Smooth muscle cell (in vitro differentiated cells): ENCODE measurements at regions not wholly inside any gene's neighbourhood (a gene's known extent, or its start where the extent isn't known, plus 50 kb on each side); places are given as distances from the start of the nearest gene placed in this dataset.

Experiments used
- DNase-seq: peaks from one replicate; lab custom pipeline; 2025; ENCODE audit not compliant: unreplicated experiment; lab: John Stamatoyannopoulos, UW
- H2AFZ ChIP-seq: fragments of 200-600 bp; sonication (generic); 2 replicates; pipeline ENCODE4 v1.6.0; 2016; ENCODE audit warnings: antibody characterized with exemption, low read depth, mild to moderate bottlenecking
- H3F3A ChIP-seq: fragments of 200-600 bp; sonication (generic); 2 replicates; pipeline ENCODE4 v1.6.0; 2017; ENCODE audit warnings: antibody characterized with exemption, low read depth
- H3K27ac ChIP-seq: fragments of 200-600 bp; sonication (generic); 2 replicates; pipeline ENCODE4 v1.5.1; 2016; ENCODE audit warnings: low read depth, mild to moderate bottlenecking
- H3K27me3 ChIP-seq: fragments of 200-600 bp; sonication (generic); 2 replicates; pipeline ENCODE4 v1.6.1; 2016; ENCODE audit warnings: low read depth, mild to moderate bottlenecking
- H3K36me3 ChIP-seq: fragments of 200-600 bp; sonication (generic); 2 replicates; pipeline ENCODE4 v1.5.1; 2016; ENCODE audit warnings: low read depth
- H3K4me1 ChIP-seq: fragments of 200-600 bp; sonication (generic); 2 replicates; pipeline ENCODE4 v1.5.1; 2016; ENCODE audit warnings: low read depth
- H3K4me2 ChIP-seq: fragments of 200-600 bp; sonication (generic); 2 replicates; pipeline ENCODE4 v1.6.0; 2016; ENCODE audit warnings: mild to moderate bottlenecking
- H3K4me3 ChIP-seq: fragments of 200-600 bp; sonication (generic); 2 replicates; pipeline ENCODE4 v1.5.1; 2016; ENCODE audit warnings: mild to moderate bottlenecking
- H3K79me2 ChIP-seq: fragments of 200-600 bp; sonication (generic); 2 replicates; pipeline ENCODE4 v1.6.0; 2016; ENCODE audit warnings: low read depth, mild to moderate bottlenecking
- H3K9ac ChIP-seq: fragments of 200-600 bp; sonication (generic); 2 replicates; pipeline ENCODE4 v1.6.0; 2016; ENCODE audit warnings: low read depth
- H3K9me3 ChIP-seq: fragments of 200-600 bp; sonication (generic); replicated peaks from 2 replicates; pipeline ENCODE4 v1.5.1; 2016; ENCODE audit warnings: low read depth
- H4K20me1 ChIP-seq: fragments of 200-600 bp; sonication (generic); 2 replicates; pipeline ENCODE4 v1.6.0; 2016; ENCODE audit warnings: low read depth
- WGBS: methylation state at CpG from one replicate; pipeline ENCODE4 v1.1.7; 2016; ENCODE audit warnings: low lambda C conversion rate; 5-methylcytosine and 5-hydroxymethylcytosine counted together
- TF ChIP-seq, protein P1 (sequence below): fragments of 200-600 bp; sonication (generic); IDR thresholded peaks from 2 replicates; pipeline ENCODE4 v1.5.1; 2017; ENCODE audit warnings: borderline replicate concordance, mild to moderate bottlenecking, antibody characterized with exemption; ENCODE audit not compliant: insufficient read depth, poor library complexity, severe bottlenecking

DNA sequence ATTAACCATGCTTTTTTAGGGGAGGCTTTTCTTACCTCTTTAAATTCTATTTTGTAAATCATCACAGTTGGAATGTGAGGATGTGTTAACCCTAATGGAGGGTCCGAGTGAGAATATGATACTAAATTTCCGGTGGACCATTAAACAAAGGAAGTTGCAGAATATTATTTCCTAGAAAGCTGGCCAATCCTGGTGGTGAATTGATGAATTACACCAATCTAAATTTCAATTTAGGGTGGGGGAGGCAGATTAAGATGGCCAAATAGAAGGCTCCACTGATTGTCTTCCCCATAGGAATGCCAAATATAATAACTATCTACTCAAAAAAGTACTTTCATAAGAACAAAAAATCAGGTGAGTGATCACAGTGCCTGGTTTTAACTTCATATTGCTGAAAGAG, 1045.6 kb downstream of the GLUD2 start:
- Histone ChIP-seq H4K20me1 (no peaks in the 10 kb centered on the region), H3K27ac (no peak overlapping the region), H3F3A (no peaks in the 10 kb centered on the region), H3K79me2 (no peaks in the 10 kb centered on the region), H3K9me3 (no peaks in the 10 kb centered on the region), H3K9ac (no peak overlapping the region), H2AFZ (no peak overlapping the region), H3K27me3 (no peaks in the 10 kb centered on the region), H3K36me3 (no peaks in the 10 kb centered on the region), H3K4me2 (no peak overlapping the region), H3K4me3 (no peak overlapping the region), H3K4me1 (no peaks in the 10 kb centered on the region)
- TF ChIP-seq, protein P1, sequence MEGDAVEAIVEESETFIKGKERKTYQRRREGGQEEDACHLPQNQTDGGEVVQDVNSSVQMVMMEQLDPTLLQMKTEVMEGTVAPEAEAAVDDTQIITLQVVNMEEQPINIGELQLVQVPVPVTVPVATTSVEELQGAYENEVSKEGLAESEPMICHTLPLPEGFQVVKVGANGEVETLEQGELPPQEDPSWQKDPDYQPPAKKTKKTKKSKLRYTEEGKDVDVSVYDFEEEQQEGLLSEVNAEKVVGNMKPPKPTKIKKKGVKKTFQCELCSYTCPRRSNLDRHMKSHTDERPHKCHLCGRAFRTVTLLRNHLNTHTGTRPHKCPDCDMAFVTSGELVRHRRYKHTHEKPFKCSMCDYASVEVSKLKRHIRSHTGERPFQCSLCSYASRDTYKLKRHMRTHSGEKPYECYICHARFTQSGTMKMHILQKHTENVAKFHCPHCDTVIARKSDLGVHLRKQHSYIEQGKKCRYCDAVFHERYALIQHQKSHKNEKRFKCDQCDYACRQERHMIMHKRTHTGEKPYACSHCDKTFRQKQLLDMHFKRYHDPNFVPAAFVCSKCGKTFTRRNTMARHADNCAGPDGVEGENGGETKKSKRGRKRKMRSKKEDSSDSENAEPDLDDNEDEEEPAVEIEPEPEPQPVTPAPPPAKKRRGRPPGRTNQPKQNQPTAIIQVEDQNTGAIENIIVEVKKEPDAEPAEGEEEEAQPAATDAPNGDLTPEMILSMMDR: no peak
- 86% methylated on average over 2 of the region's 2 CpGs for WGBS
- DNase-seq: no peak

DNA sequence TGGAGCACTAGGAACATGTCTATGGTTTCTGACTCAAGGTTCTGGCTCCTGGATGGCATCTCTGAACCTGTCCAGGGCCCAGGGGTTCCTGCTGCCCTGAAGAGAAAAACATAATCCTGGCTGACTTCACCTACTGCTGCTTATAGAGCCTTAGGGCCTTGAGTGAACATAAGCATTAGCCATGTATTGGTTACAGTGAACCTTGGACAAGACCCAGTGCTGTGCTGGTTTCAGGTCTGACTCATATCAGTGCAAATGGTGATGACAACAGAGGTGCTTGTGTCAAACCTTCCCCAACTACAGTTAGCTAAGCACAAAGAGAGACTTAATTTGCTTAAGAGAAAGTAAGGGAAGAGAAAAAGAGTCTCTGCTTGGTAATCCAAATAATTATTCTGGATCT, 1047.2 kb downstream of the GLUD2 start:
- H3K79me2 ChIP-seq: no peaks in the 10 kb centered on the region
- DNase-seq: no peak
- TF ChIP-seq, protein P1: no peak

DNA sequence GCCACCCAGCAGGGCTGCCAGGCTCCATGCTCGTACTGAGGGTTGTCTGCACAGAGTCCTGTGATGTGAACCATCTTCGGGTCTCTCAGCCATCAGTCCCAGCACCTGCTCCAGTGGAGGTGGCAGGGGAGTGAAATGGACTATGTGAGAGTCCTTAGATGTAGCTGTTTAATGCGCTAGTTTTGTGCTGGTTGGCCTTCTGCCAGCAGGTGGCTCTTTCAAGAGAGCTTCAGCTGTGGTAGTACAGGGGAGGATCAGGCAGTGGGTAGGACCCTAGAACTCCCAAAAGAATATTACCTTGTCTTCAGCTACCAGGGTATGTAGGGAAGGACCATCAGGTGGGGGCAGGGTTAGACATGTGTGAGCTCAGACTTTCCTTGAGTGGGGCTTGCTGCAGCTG, 1066.0 kb downstream of the GLUD2 start:
- Histone ChIP-seq H3K4me2 (no peak overlapping the region), H3K9ac (no peak overlapping the region), H3K4me3 (no peak overlapping the region), H3K27me3 (no peaks in the 10 kb centered on the region), H3K79me2 (no peaks in the 10 kb centered on the region), H4K20me1 (no peaks in the 10 kb centered on the region), H2AFZ (no peak overlapping the region), H3K9me3 (no peaks in the 10 kb centered on the region), H3F3A (no peaks in the 10 kb centered on the region), H3K4me1 (no peaks in the 10 kb centered on the region), H3K27ac (no peak overlapping the region), H3K36me3 (no peaks in the 10 kb centered on the region)
- TF ChIP-seq, protein P1: no peak
- DNase-seq: no peak
- 74% methylated on average over 3 of the region's 3 CpGs for WGBS

More for the DNA sequence above, 1047.2 kb downstream of the GLUD2 start:
- Histone ChIP-seq H3K4me1 (no peaks in the 10 kb centered on the region), H3K27me3 (no peaks in the 10 kb centered on the region), H3K4me3 (no peak overlapping the region), H3K4me2 (no peak overlapping the region), H3K27ac (no peak overlapping the region), H3K9ac (no peak overlapping the region), H2AFZ (no peak overlapping the region), H4K20me1 (no peaks in the 10 kb centered on the region), H3F3A (no peaks in the 10 kb centered on the region), H3K36me3 (no peaks in the 10 kb centered on the region), H3K9me3 (no peaks in the 10 kb centered on the region)

DNA sequence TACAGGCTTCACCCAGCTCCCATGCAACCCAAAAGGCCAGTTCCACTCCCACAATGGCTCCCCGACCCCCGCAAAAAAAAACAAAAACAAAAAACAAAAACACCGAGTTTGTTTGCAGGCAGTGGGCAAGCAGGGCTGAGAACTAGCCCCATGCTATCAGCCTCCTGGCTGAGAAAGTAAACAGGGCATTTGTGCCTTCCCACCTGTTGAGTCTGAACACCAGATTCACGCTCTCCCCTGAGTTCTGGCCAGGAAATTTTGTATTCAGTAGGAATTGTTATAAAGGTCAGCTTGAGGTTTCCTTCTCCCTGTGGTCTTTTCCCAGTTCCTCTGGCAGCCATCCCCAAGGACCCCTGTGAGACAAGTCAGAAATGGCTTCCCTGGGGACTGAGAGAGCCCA, 1066.5 kb downstream of the GLUD2 start:
- Histone ChIP-seq H2AFZ (no peak overlapping the region), H3K4me3 (no peak overlapping the region), H3K36me3 (no peaks in the 10 kb centered on the region), H3F3A (no peaks in the 10 kb centered on the region), H3K9ac (no peak overlapping the region), H3K9me3 (no peaks in the 10 kb centered on the region), H3K4me1 (no peaks in the 10 kb centered on the region), H3K4me2 (no peak overlapping the region), H3K27me3 (no peaks in the 10 kb centered on the region), H3K27ac (no peak overlapping the region), H3K79me2 (no peaks in the 10 kb centered on the region), H4K20me1 (no peaks in the 10 kb centered on the region)
- 93% methylated on average over 4 of the region's 4 CpGs for WGBS
- no peak for DNase-seq
- TF ChIP-seq, protein P1: no peak
